Mucosa of rectum (tissue), 2 donors: ENCODE measurements at regions not wholly inside any gene's neighbourhood (a gene's known extent, or its start where the extent isn't known, plus 50 kb on each side); places are given as distances from the start of the nearest gene placed in this dataset.
"Not testable (repeated sequence)": the region's sequence is repeated elsewhere in the genome, so short reads cannot be mapped to it uniquely, and the experiment has no call there.

Experiments
- H3K27ac ChIP-seq, 2 donors: one replicate each; pipeline ENCODE4 v1.7.0; 2013; ENCODE audit warnings: inconsistent platforms in 2 of 2, low read depth in 2 of 2, low read length in 2 of 2
- H3K27me3 ChIP-seq, 2 donors: one replicate each; pipeline ENCODE4 v1.7.0; 2013; ENCODE audit warnings: low read length in 2 of 2; ENCODE audit not compliant: control insufficient read depth in 2 of 2, insufficient read depth in 2 of 2
- H3K36me3 ChIP-seq, 2 donors: one replicate each; pipeline ENCODE4 v1.7.0; 2013; ENCODE audit warnings: low read length in 2 of 2; ENCODE audit not compliant: control insufficient read depth in 2 of 2, insufficient read depth in 2 of 2
- H3K4me1 ChIP-seq, 2 donors: one replicate each; pipeline ENCODE4 v1.7.0; 2013; ENCODE audit warnings: low read length in 2 of 2, mild to moderate bottlenecking in 1 of 2; ENCODE audit not compliant: control insufficient read depth in 2 of 2, insufficient read depth in 2 of 2
- H3K4me3 ChIP-seq, 2 donors: one replicate each; pipeline ENCODE4 v1.7.0; 2013; ENCODE audit warnings: low read length in 2 of 2
- H3K9ac ChIP-seq, 2 donors: one replicate each; pipeline ENCODE4 v1.7.0; 2013; ENCODE audit warnings: low read length in 2 of 2, low read depth in 1 of 2, mild to moderate bottlenecking in 1 of 2
- H3K9me3 ChIP-seq, 2 donors: one replicate each; pipeline ENCODE4 v1.7.0; 2013; ENCODE audit warnings: low read length in 2 of 2; ENCODE audit not compliant: control insufficient read depth in 2 of 2
- donor health status: healthy.
- donor health status: Normal muscosa, but diverticular disease.

- no peaks in the 10 kb centered on the region for H3K4me1 ChIP-seq
- H3K4me3 ChIP-seq: no peak overlapping the region
- H3K27me3 ChIP-seq: no peaks in the 10 kb centered on the region
- H3K9ac ChIP-seq: no peak overlapping the region
- H3K27ac ChIP-seq: no peak overlapping the region
- no peaks in the 10 kb centered on the region for H3K36me3 ChIP-seq
- H3K9me3 ChIP-seq: peaks cover 0 to 2% of the 10 kb centered on the region in 2 donors
These were observed 177.4 kb upstream of the CRBN start for GRCh38 chr3:3356846-3357245.

GRCh38 chr3:3355442-3355841, 176.0 kb upstream of the CRBN start:
- no peak overlapping the region for H3K4me3 ChIP-seq
- no peak overlapping the region for H3K9ac ChIP-seq
- no peak overlapping the region for H3K27ac ChIP-seq
- peaks cover 0 to 2% of the 10 kb centered on the region in 2 donors for H3K9me3 ChIP-seq
- no peaks in the 10 kb centered on the region for H3K27me3 ChIP-seq
- H3K4me1 ChIP-seq: no peaks in the 10 kb centered on the region
- H3K36me3 ChIP-seq: no peaks in the 10 kb centered on the region

GRCh38 chr3:3353153-3353552, 173.7 kb upstream of the CRBN start:
- H3K36me3 ChIP-seq: no peaks in the 10 kb centered on the region
- no peak overlapping the region for H3K9ac ChIP-seq
- H3K9me3 ChIP-seq: no peaks in the 10 kb centered on the region
- H3K27ac ChIP-seq: no peak overlapping the region
- H3K4me3 ChIP-seq: no peak overlapping the region
- H3K27me3 ChIP-seq: no peaks in the 10 kb centered on the region
- no peaks in the 10 kb centered on the region for H3K4me1 ChIP-seq

- Histone ChIP-seq H3K4me1 (no peaks in the 10 kb centered on the region), H3K27me3 (no peaks in the 10 kb centered on the region), H3K9me3 (no peaks in the 10 kb centered on the region), H3K9ac (no peak overlapping the region), H3K36me3 (no peaks in the 10 kb centered on the region), H3K4me3 (no peak overlapping the region), H3K27ac (no peak overlapping the region)
These were observed 171.7 kb upstream of the CRBN start for GRCh38 chr3:3351226-3351625.

GRCh38 chr3:3347056-3347455, 167.6 kb upstream of the CRBN start:
- H3K27me3 ChIP-seq, H3K4me1 ChIP-seq, H3K27ac ChIP-seq, H3K4me3 ChIP-seq, H3K9ac ChIP-seq, H3K9me3 ChIP-seq, H3K36me3 ChIP-seq: not testable (repeated sequence)

GRCh38 chr3:3346556-3346955, 167.1 kb upstream of the CRBN start:
- H3K36me3 ChIP-seq: no peaks in the 10 kb centered on the region
- no peaks in the 10 kb centered on the region for H3K9me3 ChIP-seq
- no peaks in the 10 kb centered on the region for H3K27me3 ChIP-seq
- no peak overlapping the region for H3K9ac ChIP-seq
- no peaks in the 10 kb centered on the region for H3K4me1 ChIP-seq
- no peak overlapping the region for H3K27ac ChIP-seq
- H3K4me3 ChIP-seq: no peak overlapping the region

GRCh38 chr3:3342141-3342540, 162.7 kb upstream of the CRBN start:
- H3K27me3 ChIP-seq: no peaks in the 10 kb centered on the region
- H3K27ac ChIP-seq: no peak overlapping the region
- no peak overlapping the region for H3K4me3 ChIP-seq
- H3K36me3 ChIP-seq: no peaks in the 10 kb centered on the region
- no peaks in the 10 kb centered on the region for H3K4me1 ChIP-seq
- no peaks in the 10 kb centered on the region for H3K9me3 ChIP-seq
- no peak overlapping the region for H3K9ac ChIP-seq

GRCh38 chr3:3340965-3341895, 161.7 kb upstream of the CRBN start:
- Histone ChIP-seq H3K9ac (no peak overlapping the region), H3K4me3 (no peak overlapping the region), H3K27me3 (no peaks in the 10 kb centered on the region), H3K9me3 (no peaks in the 10 kb centered on the region), H3K27ac (no peak overlapping the region), H3K4me1 (no peaks in the 10 kb centered on the region), H3K36me3 (no peaks in the 10 kb centered on the region)

- Histone ChIP-seq H3K27ac (no peak overlapping the region), H3K9me3 (no peaks in the 10 kb centered on the region), H3K4me1 (no peaks in the 10 kb centered on the region), H3K4me3 (no peak overlapping the region), H3K9ac (no peak overlapping the region), H3K27me3 (no peaks in the 10 kb centered on the region), H3K36me3 (no peaks in the 10 kb centered on the region)
These were observed 161.0 kb upstream of the CRBN start for GRCh38 chr3:3340526-3340925.

GRCh38 chr3:3335903-3336302, 156.4 kb upstream of the CRBN start:
- Histone ChIP-seq H3K4me1 (no peaks in the 10 kb centered on the region), H3K9ac (no peak overlapping the region), H3K27me3 (no peaks in the 10 kb centered on the region), H3K9me3 (no peaks in the 10 kb centered on the region), H3K27ac (no peak overlapping the region), H3K36me3 (no peaks in the 10 kb centered on the region), H3K4me3 (no peak overlapping the region)
